HG02610 (cell line): ENCODE measurements at regions not wholly inside any gene's neighbourhood (a gene's known extent, or its start where the extent isn't known, plus 50 kb on each side); places are given as distances from the start of the nearest gene placed in this dataset.
A peak's percentile ranks its signal among the peaks of the same experiment; 100 is the strongest.
"Not testable (repeated sequence)": the region's sequence is repeated elsewhere in the genome, so short reads cannot be mapped to it uniquely, and the experiment has no call there.

Source experiments
- ATAC-seq: cut with Tn5 transposase; IDR thresholded peaks from one replicate; pipeline ENCODE4 v1.9.1; 2021; ENCODE audit warnings: mild to moderate bottlenecking, moderate library complexity; ENCODE audit not compliant: unreplicated experiment

- ATAC-seq = no peak
Observed at GRCh38 chr1:8120693-8121260, 94.7 kb upstream of the ERRFI1 start.

GRCh38 chr1:8118736-8119135 lies 92.6 kb upstream of the ERRFI1 start:
- not testable (repeated sequence) for ATAC-seq

- no peak for ATAC-seq
Observed at GRCh38 chr1:8118031-8118451, 91.9 kb upstream of the ERRFI1 start.

- ATAC-seq = no peak
Observed at GRCh38 chr1:8116894-8117264, 90.8 kb upstream of the ERRFI1 start.

- no peak for ATAC-seq
Observed at GRCh38 chr1:8115769-8116167, 89.7 kb upstream of the ERRFI1 start.

- ATAC-seq = no peak
Observed at GRCh38 chr1:8115031-8115768, 89.1 kb upstream of the ERRFI1 start.

- ATAC-seq = no peak
Observed at GRCh38 chr1:8113262-8114220, 87.4 kb upstream of the ERRFI1 start.

- no peak for ATAC-seq
Observed at GRCh38 chr1:8112611-8113261, 86.6 kb upstream of the ERRFI1 start.

- no peak for ATAC-seq
Observed at GRCh38 chr1:8111560-8111959, 85.5 kb upstream of the ERRFI1 start.

GRCh38 chr1:8109216-8109615 lies 83.1 kb upstream of the ERRFI1 start:
- no peak for ATAC-seq

GRCh38 chr1:8107897-8108296 lies 81.8 kb upstream of the ERRFI1 start:
- ATAC-seq = no peak

GRCh38 chr1:8104278-8105236 lies 78.4 kb upstream of the ERRFI1 start:
- ATAC-seq = no peak

GRCh38 chr1:8097908-8098307 lies 71.8 kb upstream of the ERRFI1 start:
- ATAC-seq = no peak

- ATAC-seq = peak; percentile 90
Observed at GRCh38 chr1:8097077-8097799, 71.1 kb upstream of the ERRFI1 start.

- ATAC-seq = no peak
Observed at GRCh38 chr1:8096105-8097011, 70.2 kb upstream of the ERRFI1 start.

- ATAC-seq = no peak
Observed at GRCh38 chr1:8095584-8095983, 69.5 kb upstream of the ERRFI1 start.

GRCh38 chr1:8094481-8095241 lies 68.6 kb upstream of the ERRFI1 start:
- no peak for ATAC-seq
